Trophoblast cell (in vitro differentiated cells and primary cell): ENCODE measurements at regions not wholly inside any gene's neighbourhood (a gene's known extent, or its start where the extent isn't known, plus 50 kb on each side); places are given as distances from the start of the nearest gene placed in this dataset.

Experiments used
- DNase-seq, 2 donors: peaks; one replicate each; pipeline ENCODE4 v3.0.0-alpha.2; 2016
- H2AFZ ChIP-seq: 2 replicates; pipeline ENCODE4 v1.6.1; 2013; ENCODE audit warnings: low read length, moderate library complexity, mild to moderate bottlenecking; ENCODE audit not compliant: insufficient read depth, poor library complexity
- H2AK5ac ChIP-seq: 2 replicates; pipeline ENCODE4 v1.6.1; 2013; ENCODE audit warnings: mild to moderate bottlenecking, low read length
- H2BK120ac ChIP-seq: 2 replicates; pipeline ENCODE4 v1.6.1; 2013; ENCODE audit warnings: low read length, mild to moderate bottlenecking, moderate library complexity; ENCODE audit not compliant: insufficient read depth, poor library complexity
- H2BK12ac ChIP-seq: 2 replicates; pipeline ENCODE4 v1.6.1; 2013; ENCODE audit warnings: mild to moderate bottlenecking, low read length, moderate library complexity
- H2BK5ac ChIP-seq: 2 replicates; pipeline ENCODE4 v1.6.1; 2013; ENCODE audit warnings: low read length, low read depth, moderate library complexity, mild to moderate bottlenecking; ENCODE audit not compliant: poor library complexity
- H3K14ac ChIP-seq: 2 replicates; pipeline ENCODE4 v1.6.1; 2013; ENCODE audit warnings: mild to moderate bottlenecking, low read length
- H3K18ac ChIP-seq: 2 replicates; pipeline ENCODE4 v1.6.1; 2013; ENCODE audit warnings: mild to moderate bottlenecking, low read length
- H3K23ac ChIP-seq: 2 replicates; pipeline ENCODE4 v1.6.1; 2013; ENCODE audit warnings: low read length
- H3K27ac ChIP-seq: 2 replicates; pipeline ENCODE4 v1.5.1; 2013; ENCODE audit warnings: low read depth, mild to moderate bottlenecking, inconsistent platforms, low read length, moderate library complexity
- H3K27me3 ChIP-seq: 2 replicates; pipeline ENCODE4 v1.6.1; 2013; ENCODE audit warnings: inconsistent platforms, mild to moderate bottlenecking, low read length, moderate library complexity; ENCODE audit not compliant: insufficient read depth
- H3K36me3 ChIP-seq, 2 experiments: 1 replicate in 1 of 2; 2 replicates in 1 of 2; pipeline ENCODE4 v1.6.1; 2013; ENCODE audit warnings: low read length in 2 of 2, mild to moderate bottlenecking in 2 of 2, moderate library complexity in 1 of 2; ENCODE audit not compliant: insufficient read depth in 2 of 2, control insufficient read depth in 1 of 2
- H3K4ac ChIP-seq: 2 replicates; pipeline ENCODE4 v1.6.1; 2013; ENCODE audit warnings: low read depth, mild to moderate bottlenecking, low read length, moderate library complexity
- H3K4me1 ChIP-seq, 2 experiments: 1 replicate in 1 of 2; 2 replicates in 1 of 2; pipeline ENCODE4 v1.6.1; 2013; ENCODE audit warnings: low read length in 2 of 2, mild to moderate bottlenecking in 2 of 2, moderate library complexity in 1 of 2; ENCODE audit not compliant: insufficient read depth in 2 of 2, control insufficient read depth in 1 of 2
- H3K4me2 ChIP-seq: 2 replicates; pipeline ENCODE4 v1.6.1; 2013; ENCODE audit warnings: inconsistent platforms, mild to moderate bottlenecking, low read length, moderate library complexity
- H3K4me3 ChIP-seq: 2 replicates; pipeline ENCODE4 v1.5.1; 2013; ENCODE audit warnings: mild to moderate bottlenecking, low read depth, low read length, inconsistent platforms
- H3K79me1 ChIP-seq: one replicate; pipeline ENCODE4 v1.6.1; 2013; ENCODE audit warnings: low read length
- H3K79me2 ChIP-seq: 2 replicates; pipeline ENCODE4 v1.6.1; 2013; ENCODE audit warnings: low read length, mild to moderate bottlenecking; ENCODE audit not compliant: control insufficient read depth, insufficient read depth, poor library complexity
- H3K9ac ChIP-seq: 2 replicates; pipeline ENCODE4 v1.6.1; 2013; ENCODE audit warnings: mild to moderate bottlenecking, low read length
- H3K9me3 ChIP-seq: 2 replicates; pipeline ENCODE4 v1.6.1; 2013; ENCODE audit warnings: low read depth, mild to moderate bottlenecking, control low read depth, inconsistent platforms, low read length; ENCODE audit not compliant: insufficient read depth
- H4K12ac ChIP-seq: 2 replicates; pipeline ENCODE4 v1.6.1; 2013; ENCODE audit warnings: low read depth, mild to moderate bottlenecking, low read length, moderate library complexity
- H4K8ac ChIP-seq: 2 replicates; pipeline ENCODE4 v1.6.1; 2013; ENCODE audit warnings: low read depth, mild to moderate bottlenecking, low read length, moderate library complexity
- H4K91ac ChIP-seq: one replicate; pipeline ENCODE4 v1.6.1; 2013; ENCODE audit warnings: low read depth, mild to moderate bottlenecking, low read length, moderate library complexity
- WGBS: extraction: QIAGEN DNeasy Blood & Tissue Kit; methylation state at CpG from one replicate; pipeline ENCODE4 v1.1.7; 2013; ENCODE audit warnings: missing lambda C conversion rate; ENCODE audit not compliant: insufficient read length, insufficient coverage; ENCODE audit errors: extremely low coverage; 5-methylcytosine and 5-hydroxymethylcytosine counted together

DNA sequence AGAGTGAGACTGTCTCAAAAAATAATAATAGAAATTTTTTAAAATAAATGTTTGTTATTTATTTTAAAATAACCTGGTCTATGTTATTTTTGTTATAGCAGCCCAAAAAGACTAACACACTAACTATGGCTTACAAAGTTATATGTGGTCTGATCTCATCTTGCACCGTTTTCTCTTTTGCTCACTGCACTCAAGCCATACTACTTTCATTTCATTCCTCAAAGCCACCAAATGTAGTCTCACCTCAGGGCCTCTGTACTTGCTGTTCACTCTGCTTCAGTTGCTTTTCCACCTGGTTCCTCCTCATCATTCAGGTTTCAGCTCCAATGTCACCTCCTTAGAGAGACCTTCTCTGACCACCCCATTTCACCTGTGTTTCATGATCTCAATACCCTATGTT lies 55.2 kb upstream of the MDM1 start:
- no CpG with 5 or more reads among the region's 1 CpG for WGBS

DNA sequence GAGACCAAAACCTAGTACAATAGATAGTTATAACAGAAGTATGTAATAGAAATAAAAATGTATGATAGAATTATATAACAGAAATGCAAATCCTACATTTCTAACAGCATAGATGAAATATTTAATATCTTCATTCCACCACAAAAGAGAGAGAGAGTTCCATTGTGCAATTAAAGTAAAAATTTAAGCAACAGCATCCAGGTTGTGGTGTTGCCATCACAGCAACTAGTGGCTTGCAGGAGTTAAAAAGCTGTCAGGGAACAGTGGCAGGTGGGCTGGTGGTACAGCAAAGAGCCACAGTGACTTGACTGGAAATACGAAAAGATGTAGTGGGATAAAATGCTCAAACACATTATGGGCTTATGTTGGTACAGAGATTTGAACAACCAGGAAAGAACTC lies 57.1 kb upstream of the MDM1 start:
- H4K12ac ChIP-seq = no peak overlapping the region
- H3K23ac ChIP-seq = no peak overlapping the region
- no peak overlapping the region for H3K4me2 ChIP-seq
- H3K9me3 ChIP-seq = peaks cover 5% of the 10 kb centered on the region
- H3K27me3 ChIP-seq = no peaks in the 10 kb centered on the region
- no peak overlapping the region for H4K8ac ChIP-seq
- no peak overlapping the region for H2BK5ac ChIP-seq
- no peaks in the 10 kb centered on the region for H3K79me1 ChIP-seq
- no peak overlapping the region for H3K18ac ChIP-seq
- H3K36me3 ChIP-seq = no peaks in the 10 kb centered on the region
- H3K9ac ChIP-seq = no peak overlapping the region
- H2BK12ac ChIP-seq = no peak overlapping the region
- H3K79me2 ChIP-seq = no peaks in the 10 kb centered on the region
- no peak overlapping the region for H3K14ac ChIP-seq
- no peak for DNase-seq
- H2AK5ac ChIP-seq = no peak overlapping the region
- H4K91ac ChIP-seq = no peak overlapping the region
- no peak overlapping the region for H3K4me3 ChIP-seq
- H3K4me1 ChIP-seq = no peaks in the 10 kb centered on the region
- no peak overlapping the region for H2BK120ac ChIP-seq
- H2AFZ ChIP-seq = no peak overlapping the region
- no peak overlapping the region for H3K27ac ChIP-seq
- H3K4ac ChIP-seq = no peak overlapping the region
- WGBS = no CpG with 5 or more reads among the region's 1 CpG

More for the DNA sequence above, 55.2 kb upstream of the MDM1 start:
- no peak overlapping the region for H4K91ac ChIP-seq
- no peak overlapping the region for H3K18ac ChIP-seq
- H2AFZ ChIP-seq = no peak overlapping the region
- no peak overlapping the region for H3K4me3 ChIP-seq
- DNase-seq = no peak
- H3K36me3 ChIP-seq = no peaks in the 10 kb centered on the region
- H2BK120ac ChIP-seq = no peak overlapping the region
- no peak overlapping the region for H3K23ac ChIP-seq
- no peaks in the 10 kb centered on the region for H3K79me2 ChIP-seq
- H3K79me1 ChIP-seq = no peaks in the 10 kb centered on the region
- no peak overlapping the region for H3K27ac ChIP-seq
- no peak overlapping the region for H3K4me2 ChIP-seq
- H3K27me3 ChIP-seq = no peaks in the 10 kb centered on the region
- no peak overlapping the region for H2BK12ac ChIP-seq
- no peak overlapping the region for H3K14ac ChIP-seq
- no peak overlapping the region for H3K9ac ChIP-seq
- no peaks in the 10 kb centered on the region for H3K4me1 ChIP-seq
- H4K8ac ChIP-seq = no peak overlapping the region
- no peak overlapping the region for H2AK5ac ChIP-seq
- no peak overlapping the region for H2BK5ac ChIP-seq
- H4K12ac ChIP-seq = no peak overlapping the region
- peaks cover 5% of the 10 kb centered on the region for H3K9me3 ChIP-seq
- H3K4ac ChIP-seq = no peak overlapping the region

GRCh38 chr12:68391937-68392336 lies 59.8 kb upstream of the MDM1 start:
- Histone ChIP-seq H2BK5ac (no peak overlapping the region), H3K9ac (no peak overlapping the region), H3K4me2 (no peak overlapping the region), H3K4me3 (no peak overlapping the region), H3K18ac (no peak overlapping the region), H3K9me3 (peaks cover 5% of the 10 kb centered on the region), H2BK12ac (no peak overlapping the region), H3K23ac (no peak overlapping the region), H4K8ac (no peak overlapping the region), H3K79me1 (no peaks in the 10 kb centered on the region), H3K36me3 (no peaks in the 10 kb centered on the region), H3K27ac (no peak overlapping the region), H2AFZ (no peak overlapping the region), H2BK120ac (no peak overlapping the region), H2AK5ac (no peak overlapping the region), H3K4me1 (no peaks in the 10 kb centered on the region), H3K79me2 (no peaks in the 10 kb centered on the region), H4K91ac (no peak overlapping the region), H3K14ac (no peak overlapping the region), H3K4ac (no peak overlapping the region), H3K27me3 (no peaks in the 10 kb centered on the region), H4K12ac (no peak overlapping the region)
- no peak for DNase-seq
- WGBS = no CpG with 5 or more reads among the region's 3 CpGs

- Histone ChIP-seq H3K9me3 (peaks cover 5% of the 10 kb centered on the region), H3K4me3 (no peak overlapping the region), H2AK5ac (no peak overlapping the region), H2BK120ac (no peak overlapping the region), H2BK5ac (no peak overlapping the region), H3K79me1 (no peaks in the 10 kb centered on the region), H4K12ac (no peak overlapping the region), H3K4me2 (no peak overlapping the region), H2BK12ac (no peak overlapping the region), H3K79me2 (no peaks in the 10 kb centered on the region), H4K91ac (no peak overlapping the region), H4K8ac (no peak overlapping the region), H3K4me1 (no peaks in the 10 kb centered on the region), H3K23ac (no peak overlapping the region), H3K27ac (no peak overlapping the region), H3K14ac (no peak overlapping the region), H3K27me3 (no peaks in the 10 kb centered on the region), H3K36me3 (no peaks in the 10 kb centered on the region), H3K9ac (no peak overlapping the region), H2AFZ (no peak overlapping the region), H3K4ac (no peak overlapping the region), H3K18ac (no peak overlapping the region)
- DNase-seq = no peak
Measured at GRCh38 chr12:68392376-68392775, 60.2 kb upstream of the MDM1 start.
